ENCODE measurements at regions not wholly inside any gene's neighbourhood (a gene's known extent, or its start where the extent isn't known, plus 50 kb on each side); places are given as distances from the start of the nearest gene placed in this dataset.

- TF ChIP-seq JUND (IDR thresholded peaks at IDR 0.05) = no peak
- no peak for TF ChIP-seq CTCF (IDR thresholded peaks at IDR 0.05; ENCODE audit: low read depth, low read length, missing input control)
- TF ChIP-seq SP1 (IDR thresholded peaks at IDR 0.05) = no peak
- TF ChIP-seq GABPA (IDR thresholded peaks at IDR 0.05 in 1 of 2, conservative IDR thresholded peaks at IDR 0.05 in 1 of 2) = no peak
- no peak for TF ChIP-seq ATF3 (IDR thresholded peaks at IDR 0.05)
- no peak for TF ChIP-seq MAX (IDR thresholded peaks at IDR 0.05)
These were observed 75.1 kb downstream of the CARTPT start for GRCh38 chr5:71794061-71794695.
